ENCODE measurements at regions not wholly inside any gene's neighbourhood (a gene's known extent, or its start where the extent isn't known, plus 50 kb on each side); places are given as distances from the start of the nearest gene placed in this dataset.

- Histone ChIP-seq H3K9me3 (ENCODE audit: control insufficient read depth, insufficient read depth, low read length) (no peaks in the 10 kb centered on the region), H3K4me1 (ENCODE audit: control insufficient read depth, insufficient read depth, low read length) (no peaks in the 10 kb centered on the region), H3K27me3 (ENCODE audit: control insufficient read depth, insufficient read depth, low read length) (no peaks in the 10 kb centered on the region), H3K4me3 (ENCODE audit: low read depth, low read length) (no peak overlapping the region), H3K9ac (ENCODE audit: low read depth, low read length) (no peak overlapping the region), H3K36me3 (ENCODE audit: control insufficient read depth, insufficient read depth, low read length) (no peaks in the 10 kb centered on the region)
Observed at GRCh38 chr4:126548890-126549289, 1083.9 kb upstream of the INTU start.

GRCh38 chr4:126552321-126552720 lies 1080.4 kb upstream of the INTU start:
- Histone ChIP-seq H3K4me3 (ENCODE audit: low read depth, low read length) (no peak overlapping the region), H3K27me3 (ENCODE audit: control insufficient read depth, insufficient read depth, low read length) (no peaks in the 10 kb centered on the region)

GRCh38 chr4:126553248-126553647 lies 1079.5 kb upstream of the INTU start:
- Histone ChIP-seq H3K9ac (ENCODE audit: low read depth, low read length) (no peak overlapping the region), H3K27me3 (ENCODE audit: control insufficient read depth, insufficient read depth, low read length) (no peaks in the 10 kb centered on the region), H3K9me3 (ENCODE audit: control insufficient read depth, insufficient read depth, low read length) (no peaks in the 10 kb centered on the region), H3K4me3 (ENCODE audit: low read depth, low read length) (no peak overlapping the region), H3K36me3 (ENCODE audit: control insufficient read depth, insufficient read depth, low read length) (no peaks in the 10 kb centered on the region), H3K4me1 (ENCODE audit: control insufficient read depth, insufficient read depth, low read length) (no peaks in the 10 kb centered on the region)

More at GRCh38 chr4:126552321-126552720, 1080.4 kb upstream of the INTU start:
- H3K36me3 ChIP-seq (ENCODE audit: control insufficient read depth, insufficient read depth, low read length) = no peaks in the 10 kb centered on the region
- H3K9me3 ChIP-seq (ENCODE audit: control insufficient read depth, insufficient read depth, low read length) = no peaks in the 10 kb centered on the region
- no peaks in the 10 kb centered on the region for H3K4me1 ChIP-seq (ENCODE audit: control insufficient read depth, insufficient read depth, low read length)
- no peak overlapping the region for H3K9ac ChIP-seq (ENCODE audit: low read depth, low read length)

- H3K36me3 ChIP-seq (ENCODE audit: control insufficient read depth, insufficient read depth, low read length) = no peaks in the 10 kb centered on the region
- H3K4me1 ChIP-seq (ENCODE audit: control insufficient read depth, insufficient read depth, low read length) = no peaks in the 10 kb centered on the region
- H3K9me3 ChIP-seq (ENCODE audit: control insufficient read depth, insufficient read depth, low read length) = no peaks in the 10 kb centered on the region
- no peaks in the 10 kb centered on the region for H3K27me3 ChIP-seq (ENCODE audit: control insufficient read depth, insufficient read depth, low read length)
- H3K9ac ChIP-seq (ENCODE audit: low read depth, low read length) = no peak overlapping the region
- no peak overlapping the region for H3K4me3 ChIP-seq (ENCODE audit: low read depth, low read length)
Observed at GRCh38 chr4:126558596-126558995, 1074.2 kb upstream of the INTU start.

- Histone ChIP-seq H3K27me3 (ENCODE audit: control insufficient read depth, insufficient read depth, low read length) (no peaks in the 10 kb centered on the region), H3K4me1 (ENCODE audit: control insufficient read depth, insufficient read depth, low read length) (no peaks in the 10 kb centered on the region), H3K9me3 (ENCODE audit: control insufficient read depth, insufficient read depth, low read length) (no peaks in the 10 kb centered on the region), H3K36me3 (ENCODE audit: control insufficient read depth, insufficient read depth, low read length) (no peaks in the 10 kb centered on the region), H3K9ac (ENCODE audit: low read depth, low read length) (no peak overlapping the region), H3K4me3 (ENCODE audit: low read depth, low read length) (no peak overlapping the region)
Observed at GRCh38 chr4:126559961-126560360, 1072.8 kb upstream of the INTU start.

- no peaks in the 10 kb centered on the region for H3K36me3 ChIP-seq (ENCODE audit: control insufficient read depth, insufficient read depth, low read length)
Observed at GRCh38 chr4:126560794-126561193, 1072.0 kb upstream of the INTU start.

GRCh38 chr4:126563389-126563788 lies 1069.4 kb upstream of the INTU start:
- Histone ChIP-seq H3K36me3 (ENCODE audit: control insufficient read depth, insufficient read depth, low read length) (no peaks in the 10 kb centered on the region), H3K9me3 (ENCODE audit: control insufficient read depth, insufficient read depth, low read length) (no peaks in the 10 kb centered on the region), H3K4me3 (ENCODE audit: low read depth, low read length) (no peak overlapping the region), H3K4me1 (ENCODE audit: control insufficient read depth, insufficient read depth, low read length) (no peaks in the 10 kb centered on the region), H3K27me3 (ENCODE audit: control insufficient read depth, insufficient read depth, low read length) (no peaks in the 10 kb centered on the region), H3K9ac (ENCODE audit: low read depth, low read length) (no peak overlapping the region)

More at GRCh38 chr4:126560794-126561193, 1072.0 kb upstream of the INTU start:
- Histone ChIP-seq H3K9me3 (ENCODE audit: control insufficient read depth, insufficient read depth, low read length) (no peaks in the 10 kb centered on the region), H3K4me3 (ENCODE audit: low read depth, low read length) (no peak overlapping the region), H3K4me1 (ENCODE audit: control insufficient read depth, insufficient read depth, low read length) (no peaks in the 10 kb centered on the region), H3K9ac (ENCODE audit: low read depth, low read length) (no peak overlapping the region), H3K27me3 (ENCODE audit: control insufficient read depth, insufficient read depth, low read length) (no peaks in the 10 kb centered on the region)

GRCh38 chr4:126564283-126564854 lies 1068.4 kb upstream of the INTU start:
- Histone ChIP-seq H3K4me1 (ENCODE audit: control insufficient read depth, insufficient read depth, low read length) (no peaks in the 10 kb centered on the region), H3K27me3 (ENCODE audit: control insufficient read depth, insufficient read depth, low read length) (no peaks in the 10 kb centered on the region), H3K9ac (ENCODE audit: low read depth, low read length) (no peak overlapping the region), H3K9me3 (ENCODE audit: control insufficient read depth, insufficient read depth, low read length) (no peaks in the 10 kb centered on the region), H3K36me3 (ENCODE audit: control insufficient read depth, insufficient read depth, low read length) (no peaks in the 10 kb centered on the region), H3K4me3 (ENCODE audit: low read depth, low read length) (no peak overlapping the region)

GRCh38 chr4:126568652-126569570 lies 1063.8 kb upstream of the INTU start:
- no peak overlapping the region for H3K4me3 ChIP-seq (ENCODE audit: low read depth, low read length)
- no peaks in the 10 kb centered on the region for H3K36me3 ChIP-seq (ENCODE audit: control insufficient read depth, insufficient read depth, low read length)

GRCh38 chr4:126572264-126572663 lies 1060.5 kb upstream of the INTU start:
- no peaks in the 10 kb centered on the region for H3K36me3 ChIP-seq (ENCODE audit: control insufficient read depth, insufficient read depth, low read length)
- no peak overlapping the region for H3K4me3 ChIP-seq (ENCODE audit: low read depth, low read length)
- no peaks in the 10 kb centered on the region for H3K4me1 ChIP-seq (ENCODE audit: control insufficient read depth, insufficient read depth, low read length)
- no peak overlapping the region for H3K9ac ChIP-seq (ENCODE audit: low read depth, low read length)
- no peaks in the 10 kb centered on the region for H3K9me3 ChIP-seq (ENCODE audit: control insufficient read depth, insufficient read depth, low read length)
- no peaks in the 10 kb centered on the region for H3K27me3 ChIP-seq (ENCODE audit: control insufficient read depth, insufficient read depth, low read length)

More at GRCh38 chr4:126568652-126569570, 1063.8 kb upstream of the INTU start:
- H3K4me1 ChIP-seq (ENCODE audit: control insufficient read depth, insufficient read depth, low read length) = no peaks in the 10 kb centered on the region
- no peaks in the 10 kb centered on the region for H3K27me3 ChIP-seq (ENCODE audit: control insufficient read depth, insufficient read depth, low read length)
- H3K9me3 ChIP-seq (ENCODE audit: control insufficient read depth, insufficient read depth, low read length) = no peaks in the 10 kb centered on the region
- no peak overlapping the region for H3K9ac ChIP-seq (ENCODE audit: low read depth, low read length)

- Histone ChIP-seq H3K4me3 (ENCODE audit: low read depth, low read length) (no peak overlapping the region), H3K9ac (ENCODE audit: low read depth, low read length) (no peak overlapping the region), H3K27me3 (ENCODE audit: control insufficient read depth, insufficient read depth, low read length) (no peaks in the 10 kb centered on the region), H3K36me3 (ENCODE audit: control insufficient read depth, insufficient read depth, low read length) (no peaks in the 10 kb centered on the region), H3K9me3 (ENCODE audit: control insufficient read depth, insufficient read depth, low read length) (no peaks in the 10 kb centered on the region), H3K4me1 (ENCODE audit: control insufficient read depth, insufficient read depth, low read length) (no peaks in the 10 kb centered on the region)
Observed at GRCh38 chr4:126582737-126583136, 1050.0 kb upstream of the INTU start.

GRCh38 chr4:126583509-126583908 lies 1049.2 kb upstream of the INTU start:
- H3K27me3 ChIP-seq (ENCODE audit: control insufficient read depth, insufficient read depth, low read length) = no peaks in the 10 kb centered on the region
- H3K36me3 ChIP-seq (ENCODE audit: control insufficient read depth, insufficient read depth, low read length) = no peaks in the 10 kb centered on the region
- H3K4me3 ChIP-seq (ENCODE audit: low read depth, low read length) = no peak overlapping the region
- no peak overlapping the region for H3K9ac ChIP-seq (ENCODE audit: low read depth, low read length)
- no peaks in the 10 kb centered on the region for H3K4me1 ChIP-seq (ENCODE audit: control insufficient read depth, insufficient read depth, low read length)
- H3K9me3 ChIP-seq (ENCODE audit: control insufficient read depth, insufficient read depth, low read length) = no peaks in the 10 kb centered on the region
